22Rv1 (cell line): ENCODE measurements at regions not wholly inside any gene's neighbourhood (a gene's known extent, or its start where the extent isn't known, plus 50 kb on each side); places are given as distances from the start of the nearest gene placed in this dataset.

Experiments
- H3K27ac ChIP-seq: fragments of 450-650 bp; 2 replicates; pipeline ENCODE4 v1.5.1; 2017
- ZFX ChIP-seq: fragments of 450-650 bp; IDR thresholded peaks from 2 replicates; pipeline ENCODE4 v1.6.1; 2017; ENCODE audit warnings: antibody characterized with exemption, borderline replicate concordance
- TF ChIP-seq, protein P1 (sequence below): fragments of 450-650 bp; IDR thresholded peaks from 2 replicates; pipeline ENCODE4 v1.5.1; 2017; ENCODE audit warnings: mild to moderate bottlenecking

DNA sequence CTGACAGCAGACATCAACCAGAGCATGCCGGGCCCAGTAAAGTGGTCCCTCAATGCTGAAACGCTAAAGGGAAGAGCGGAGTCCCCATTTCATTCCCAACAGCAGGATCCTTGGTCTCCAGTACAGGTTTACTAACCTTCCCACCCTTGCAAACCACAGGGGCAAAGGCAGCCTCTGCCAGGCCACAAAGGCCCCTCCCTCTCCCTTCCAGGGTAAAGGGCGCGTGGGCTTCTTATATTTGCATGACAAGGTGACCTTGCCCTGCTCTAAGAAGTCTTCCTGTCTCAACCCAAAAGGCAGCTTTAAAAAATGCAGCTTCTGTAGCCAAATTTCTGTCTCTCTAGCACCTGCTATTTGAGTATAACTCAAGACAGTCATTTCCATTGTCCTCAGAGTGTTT is 131.5 kb upstream of the PTCH1 start:
- no peak overlapping the region for H3K27ac ChIP-seq
- TF ChIP-seq, protein P1, sequence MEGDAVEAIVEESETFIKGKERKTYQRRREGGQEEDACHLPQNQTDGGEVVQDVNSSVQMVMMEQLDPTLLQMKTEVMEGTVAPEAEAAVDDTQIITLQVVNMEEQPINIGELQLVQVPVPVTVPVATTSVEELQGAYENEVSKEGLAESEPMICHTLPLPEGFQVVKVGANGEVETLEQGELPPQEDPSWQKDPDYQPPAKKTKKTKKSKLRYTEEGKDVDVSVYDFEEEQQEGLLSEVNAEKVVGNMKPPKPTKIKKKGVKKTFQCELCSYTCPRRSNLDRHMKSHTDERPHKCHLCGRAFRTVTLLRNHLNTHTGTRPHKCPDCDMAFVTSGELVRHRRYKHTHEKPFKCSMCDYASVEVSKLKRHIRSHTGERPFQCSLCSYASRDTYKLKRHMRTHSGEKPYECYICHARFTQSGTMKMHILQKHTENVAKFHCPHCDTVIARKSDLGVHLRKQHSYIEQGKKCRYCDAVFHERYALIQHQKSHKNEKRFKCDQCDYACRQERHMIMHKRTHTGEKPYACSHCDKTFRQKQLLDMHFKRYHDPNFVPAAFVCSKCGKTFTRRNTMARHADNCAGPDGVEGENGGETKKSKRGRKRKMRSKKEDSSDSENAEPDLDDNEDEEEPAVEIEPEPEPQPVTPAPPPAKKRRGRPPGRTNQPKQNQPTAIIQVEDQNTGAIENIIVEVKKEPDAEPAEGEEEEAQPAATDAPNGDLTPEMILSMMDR: no peak
- TF ChIP-seq ZFX: no peak

- TF ChIP-seq, protein P1: no peak
- TF ChIP-seq ZFX: no peak
- no peak overlapping the region for H3K27ac ChIP-seq
Measured at GRCh38 chr9:95645992-95646391, 129.2 kb upstream of the PTCH1 start.

DNA sequence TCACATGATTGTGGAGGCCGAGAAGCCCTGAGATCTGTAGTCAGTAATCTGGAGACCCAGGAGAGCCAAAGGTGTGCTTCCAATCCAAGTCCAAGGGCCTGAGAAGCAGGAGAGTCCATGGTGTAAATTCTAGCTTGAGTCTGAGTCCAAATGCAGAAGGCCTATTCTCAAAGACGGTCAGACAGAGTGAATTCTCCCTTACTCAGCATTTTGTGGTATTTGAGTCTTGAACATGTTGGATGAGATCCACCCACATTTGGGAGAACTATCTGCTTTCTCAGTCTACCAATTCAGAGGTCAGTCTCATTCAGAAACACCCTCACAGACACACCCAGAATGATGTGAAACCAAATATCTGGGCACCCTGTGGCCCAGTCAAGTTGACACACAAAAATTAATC is 128.8 kb upstream of the PTCH1 start:
- TF ChIP-seq, protein P1: no peak
- TF ChIP-seq ZFX: no peak
- no peak overlapping the region for H3K27ac ChIP-seq

- TF ChIP-seq, protein P1: no peak
- no peak for TF ChIP-seq ZFX
- no peak overlapping the region for H3K27ac ChIP-seq
Measured at GRCh38 chr9:95644377-95644776, 127.6 kb upstream of the PTCH1 start.

GRCh38 chr9:95643619-95644018 is 126.8 kb upstream of the PTCH1 start:
- H3K27ac ChIP-seq: no peak overlapping the region
- TF ChIP-seq, protein P1: no peak
- no peak for TF ChIP-seq ZFX

GRCh38 chr9:95642189-95642588 is 125.4 kb upstream of the PTCH1 start:
- TF ChIP-seq, protein P1: no peak
- no peak for TF ChIP-seq ZFX
- H3K27ac ChIP-seq: no peak overlapping the region

DNA sequence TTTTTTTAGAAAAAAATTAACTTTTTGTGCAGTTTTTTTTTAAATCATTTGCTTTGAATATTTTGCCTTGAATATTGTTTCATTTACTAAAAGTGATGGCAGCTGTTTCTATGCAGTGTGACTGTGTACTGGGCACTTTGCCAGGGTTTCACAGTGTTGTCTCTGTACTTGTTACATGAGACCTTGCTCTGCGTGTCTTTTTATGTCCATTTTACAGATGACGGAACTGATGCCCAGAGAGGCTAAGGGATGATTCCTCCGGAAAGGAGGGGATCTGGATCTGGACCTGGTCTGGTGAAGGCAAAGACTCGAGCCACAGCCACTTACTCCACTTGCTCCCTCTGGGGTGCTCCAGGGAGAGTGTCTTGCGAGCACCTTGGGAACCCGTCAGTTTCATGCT is 124.8 kb upstream of the PTCH1 start:
- no peak overlapping the region for H3K27ac ChIP-seq
- TF ChIP-seq, protein P1: no peak
- TF ChIP-seq ZFX: no peak
